Brain pericyte (primary cell): ENCODE measurements at regions not wholly inside any gene's neighbourhood (a gene's known extent, or its start where the extent isn't known, plus 50 kb on each side); places are given as distances from the start of the nearest gene placed in this dataset.

Experiments used
- DNase-seq: peaks from one replicate; pipeline ENCODE4 v3.0.0-alpha.2; 2012; ENCODE audit warnings: low read depth, low spot score

DNA sequence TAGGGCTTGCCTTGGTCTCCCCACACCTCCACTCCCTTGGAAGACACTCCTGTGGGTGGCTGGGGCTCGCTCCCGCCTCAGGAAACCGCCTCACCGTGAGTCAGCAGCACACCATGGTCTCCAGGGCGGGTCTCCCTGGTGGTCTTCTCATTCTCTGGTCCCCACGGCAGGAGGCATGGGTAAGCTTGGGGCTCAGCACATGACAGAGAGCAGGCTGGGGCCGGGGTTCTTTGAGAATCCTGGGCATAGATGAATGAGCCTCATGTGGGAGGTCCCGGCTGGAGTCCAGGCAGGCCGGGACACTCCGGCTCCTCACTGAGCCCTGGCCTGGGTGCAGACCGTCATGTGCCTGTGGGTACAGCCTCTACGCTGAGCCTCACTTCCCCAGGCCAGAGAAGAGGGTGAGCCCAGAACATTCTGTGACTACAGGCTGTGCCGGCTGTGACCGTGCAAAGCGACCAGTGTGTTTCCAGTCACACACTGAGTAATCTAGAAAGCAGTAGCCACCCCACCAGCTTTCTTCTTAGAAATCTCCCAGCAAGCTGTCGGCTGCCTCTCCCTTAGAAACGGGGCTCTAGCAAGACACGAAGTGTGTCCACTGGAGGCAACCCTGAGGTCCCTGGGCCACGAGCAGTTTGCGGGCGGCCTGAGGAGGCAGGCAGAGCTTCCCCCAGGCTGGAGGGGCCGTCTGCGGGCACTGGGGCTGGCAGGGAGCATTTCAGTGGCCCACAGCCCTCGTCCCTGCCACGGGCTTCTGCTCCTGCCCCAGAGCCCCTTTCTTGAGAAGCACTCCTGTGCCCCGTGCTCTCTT, 93.1 kb downstream of the RHOB start:
- DNase-seq = no peak

DNA sequence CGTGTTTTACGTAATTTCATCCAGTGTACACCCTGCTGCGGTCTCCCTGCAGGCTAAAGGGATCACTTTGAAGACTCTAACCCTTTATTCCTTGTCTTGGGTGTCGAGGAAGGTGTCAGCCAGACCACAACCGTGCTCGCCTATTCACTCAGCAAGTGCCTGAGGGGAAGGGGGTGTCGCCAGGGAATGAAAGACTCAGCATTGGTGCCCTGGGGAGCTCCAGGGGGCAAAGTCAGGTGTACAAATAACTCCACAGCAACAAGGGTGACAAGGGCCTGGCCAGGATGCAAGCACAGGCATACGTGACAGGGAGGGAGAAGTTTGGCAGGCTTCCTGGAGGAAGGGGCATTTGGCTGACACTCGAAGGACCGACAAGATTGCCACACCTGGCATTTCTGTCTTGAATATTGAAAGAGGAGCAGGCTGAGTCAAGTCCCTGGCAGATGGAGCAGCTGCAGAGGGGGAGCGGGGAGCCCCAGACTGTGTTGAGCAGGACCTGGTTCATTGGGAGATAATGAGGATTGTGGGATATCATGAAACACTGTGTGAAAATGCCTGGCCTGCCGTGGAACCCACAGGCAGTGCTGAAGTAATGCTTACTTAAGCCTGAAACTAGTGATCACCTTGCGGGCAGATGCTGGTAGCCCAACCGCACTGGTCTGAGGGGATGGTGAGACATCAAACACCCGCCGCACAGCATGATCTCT, 93.9 kb downstream of the RHOB start:
- no peak for DNase-seq

DNA sequence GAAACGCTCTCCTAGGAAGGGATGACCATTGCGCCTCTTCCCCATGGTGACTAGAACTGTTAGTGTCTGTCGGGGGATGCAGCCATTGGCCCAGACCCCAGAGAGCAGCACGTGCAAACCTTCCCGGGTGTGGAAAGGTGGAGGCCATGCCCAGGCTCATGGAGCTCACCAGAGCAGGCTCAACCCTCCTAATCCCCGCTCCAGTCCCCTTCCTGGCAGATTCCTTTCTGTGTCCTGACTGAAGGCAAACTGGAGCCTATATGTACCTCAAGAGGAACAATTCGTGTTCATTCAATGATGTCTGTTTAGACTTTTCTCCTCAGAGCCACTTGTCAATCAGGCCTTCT, 94.4 kb downstream of the RHOB start:
- DNase-seq = no peak

DNA sequence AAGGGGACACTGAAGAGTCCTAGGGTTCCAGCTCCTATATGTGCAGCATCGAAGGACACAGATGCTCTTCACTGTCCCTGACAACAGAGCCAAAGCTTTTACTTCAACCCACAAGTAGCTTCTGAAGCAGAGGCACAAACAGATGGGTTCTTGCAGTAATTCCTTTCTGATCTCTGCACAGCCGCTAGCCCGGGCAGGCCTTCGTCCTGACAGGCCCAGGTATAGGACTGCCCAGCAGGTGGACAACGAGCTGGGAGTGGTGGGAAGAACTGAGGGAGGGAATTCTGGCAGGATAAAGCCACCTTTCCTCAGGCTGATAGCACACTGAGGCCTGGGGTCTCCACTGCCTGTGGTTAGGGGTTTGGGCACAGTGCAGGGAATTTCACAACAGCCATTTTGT, 94.8 kb downstream of the RHOB start:
- no peak for DNase-seq

DNA sequence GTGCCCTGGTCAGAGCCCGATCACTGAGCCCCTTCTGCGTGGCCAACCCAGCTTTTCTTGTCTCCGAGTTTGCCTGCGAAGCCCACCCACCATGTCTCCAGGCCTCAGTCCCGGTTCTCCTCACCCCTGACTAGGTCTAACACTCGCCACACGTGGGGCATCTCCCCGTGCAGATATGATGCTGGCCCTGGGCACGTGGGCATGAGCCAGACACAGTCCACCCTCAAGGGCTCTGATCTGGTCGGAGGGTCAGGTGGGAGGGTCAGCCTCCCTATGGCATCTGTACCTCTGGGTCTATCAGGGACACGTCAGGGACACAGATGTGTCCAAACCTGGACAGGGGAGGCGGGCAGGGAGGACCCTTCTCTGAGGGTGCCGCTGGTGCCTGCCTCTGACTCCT, 95.4 kb downstream of the RHOB start:
- DNase-seq = no peak

DNA sequence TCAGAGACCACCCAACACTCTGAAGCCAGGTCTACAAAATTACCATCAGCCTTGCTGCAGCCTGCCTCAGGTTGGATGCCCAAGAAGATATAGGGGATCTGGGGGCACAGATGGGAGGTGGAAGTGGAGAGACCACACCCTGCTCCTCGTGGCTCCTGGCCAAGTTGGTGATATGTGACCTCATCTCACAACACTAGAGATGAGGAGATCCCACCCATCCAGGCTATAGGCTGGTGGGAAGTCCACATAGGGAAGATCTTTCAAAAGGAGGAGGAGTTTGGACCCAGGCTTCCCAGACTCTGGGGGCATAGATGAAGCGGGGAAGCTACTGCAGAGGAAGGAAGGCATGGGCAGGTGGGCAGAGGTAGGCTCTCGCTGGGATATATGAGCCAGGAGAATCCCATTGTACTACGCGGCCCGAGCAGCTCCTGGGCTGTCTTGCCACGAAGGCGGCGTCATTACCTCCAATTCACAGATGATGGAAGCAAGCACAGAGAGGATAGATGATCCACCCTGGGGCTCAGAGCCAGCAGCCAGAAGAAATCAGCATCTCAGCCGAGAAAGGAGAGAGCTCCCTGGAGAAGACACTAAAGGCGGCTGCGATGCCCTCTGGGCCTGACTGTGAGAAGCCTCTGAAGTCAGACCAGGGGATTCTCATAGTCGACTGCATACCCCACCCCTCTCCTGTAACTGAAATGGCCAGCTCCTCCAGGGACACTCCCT, 96.0 kb downstream of the RHOB start:
- DNase-seq = no peak

DNA sequence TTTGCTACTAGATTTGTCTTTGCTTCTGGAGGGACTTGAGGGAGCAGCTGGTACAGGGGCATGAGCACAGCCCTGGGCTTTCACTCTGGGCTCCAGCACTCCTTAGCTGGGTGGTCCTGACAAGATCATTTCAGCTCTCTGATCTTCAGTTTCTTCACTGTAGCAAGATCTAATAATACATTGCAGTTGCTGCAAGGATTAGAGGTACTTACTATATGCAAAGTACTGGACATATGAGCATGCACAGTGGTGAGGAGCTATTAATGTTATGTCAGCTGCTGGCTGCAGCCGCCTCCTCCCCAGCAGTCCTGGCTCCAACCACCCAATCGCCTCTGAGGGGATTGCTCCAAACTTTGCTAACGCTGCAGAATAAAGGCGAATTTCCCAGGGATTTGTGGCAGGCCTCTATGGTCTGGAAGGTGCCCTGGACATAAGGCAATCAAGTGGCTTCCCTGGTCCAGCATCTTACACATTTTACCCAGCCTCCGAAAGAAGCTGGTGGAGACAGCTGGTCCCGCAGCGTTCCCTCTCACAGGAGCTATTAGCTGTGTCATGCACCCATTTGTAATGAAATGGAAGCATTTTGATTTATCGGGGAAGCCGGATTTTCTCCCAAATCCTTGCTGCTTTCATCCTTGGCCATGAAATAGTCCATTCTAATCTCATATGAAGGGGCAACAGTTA, 96.7 kb downstream of the RHOB start:
- DNase-seq = peak; percentile 63

DNA sequence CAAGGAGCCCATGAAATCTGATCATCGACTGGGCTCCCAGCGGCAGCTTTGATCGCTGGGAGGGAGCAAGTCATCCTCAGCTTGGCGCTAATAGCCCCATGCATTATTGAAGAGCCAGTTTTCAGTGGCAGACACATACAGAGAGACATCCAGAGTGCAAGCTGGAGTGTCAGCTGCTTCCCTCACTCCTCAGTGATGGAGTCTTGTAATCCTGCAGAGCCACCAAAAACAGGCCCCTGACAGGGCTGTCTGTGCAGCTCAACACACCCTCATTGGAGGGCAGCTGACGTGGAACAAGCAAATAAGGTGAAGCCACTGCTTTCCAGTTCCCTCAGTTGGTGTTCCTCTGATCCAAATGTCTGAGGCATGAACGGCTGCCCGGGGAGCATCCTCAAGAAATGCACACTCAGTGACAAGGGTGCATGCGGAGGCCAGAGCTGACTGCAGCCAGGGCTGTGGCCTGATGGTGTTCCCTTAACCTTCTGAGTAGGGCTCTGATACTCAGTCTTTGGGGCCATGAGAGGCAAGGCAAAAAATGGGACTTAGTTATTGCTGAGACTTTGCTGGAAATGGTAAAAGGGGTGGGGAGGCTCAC, 97.4 kb downstream of the RHOB start:
- no peak for DNase-seq

DNA sequence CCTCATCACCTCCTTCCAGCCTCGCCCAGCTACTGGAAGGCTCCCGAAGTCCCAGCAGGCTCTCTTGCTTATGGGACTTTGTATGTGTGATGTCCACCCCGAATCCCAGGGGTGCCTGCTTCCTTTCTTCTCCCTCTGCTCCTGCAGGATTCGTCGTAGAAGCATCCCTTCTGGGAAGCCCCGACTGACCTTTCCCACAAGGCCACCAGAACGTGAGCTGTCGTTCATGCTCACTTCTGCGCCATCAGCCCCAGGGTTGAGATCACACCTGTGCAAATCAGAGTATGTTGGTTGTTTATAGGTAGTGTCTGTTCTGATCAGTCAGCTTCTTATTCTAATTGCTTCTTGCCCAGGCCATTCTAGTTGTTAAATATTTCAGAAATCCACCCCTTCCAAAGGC, 101.8 kb downstream of the HS1BP3 start:
- no peak for DNase-seq

DNA sequence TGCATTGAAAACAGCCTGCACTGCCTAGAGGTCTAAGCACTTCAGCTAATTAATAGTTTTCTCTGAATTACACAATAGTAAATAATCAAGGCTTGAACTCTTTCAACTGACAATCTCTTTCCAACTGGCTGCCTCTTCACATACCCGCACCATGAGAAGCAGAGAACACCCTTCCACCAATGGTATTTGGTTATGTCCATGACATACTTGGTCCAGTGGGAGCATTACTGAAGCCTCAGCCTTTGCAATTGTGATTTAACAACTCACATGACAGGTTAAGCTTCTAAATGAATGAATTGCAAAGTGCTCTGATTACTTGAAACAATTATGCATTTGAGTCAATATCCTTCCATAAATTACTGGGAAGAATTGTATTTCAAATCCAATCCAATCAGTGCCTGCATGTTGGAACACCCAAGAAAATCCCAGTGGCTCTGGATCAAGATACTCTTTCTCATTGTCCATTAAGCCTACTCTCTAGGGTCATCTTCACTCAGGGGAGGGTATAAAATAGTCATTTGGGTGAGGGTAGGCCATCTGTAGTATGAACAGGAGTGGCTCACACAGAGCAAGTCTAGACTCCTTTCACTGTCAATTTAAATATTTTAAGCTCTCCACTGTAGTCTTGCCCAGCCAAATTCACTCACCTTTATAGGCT, 101.1 kb downstream of the HS1BP3 start:
- DNase-seq = no peak

DNA sequence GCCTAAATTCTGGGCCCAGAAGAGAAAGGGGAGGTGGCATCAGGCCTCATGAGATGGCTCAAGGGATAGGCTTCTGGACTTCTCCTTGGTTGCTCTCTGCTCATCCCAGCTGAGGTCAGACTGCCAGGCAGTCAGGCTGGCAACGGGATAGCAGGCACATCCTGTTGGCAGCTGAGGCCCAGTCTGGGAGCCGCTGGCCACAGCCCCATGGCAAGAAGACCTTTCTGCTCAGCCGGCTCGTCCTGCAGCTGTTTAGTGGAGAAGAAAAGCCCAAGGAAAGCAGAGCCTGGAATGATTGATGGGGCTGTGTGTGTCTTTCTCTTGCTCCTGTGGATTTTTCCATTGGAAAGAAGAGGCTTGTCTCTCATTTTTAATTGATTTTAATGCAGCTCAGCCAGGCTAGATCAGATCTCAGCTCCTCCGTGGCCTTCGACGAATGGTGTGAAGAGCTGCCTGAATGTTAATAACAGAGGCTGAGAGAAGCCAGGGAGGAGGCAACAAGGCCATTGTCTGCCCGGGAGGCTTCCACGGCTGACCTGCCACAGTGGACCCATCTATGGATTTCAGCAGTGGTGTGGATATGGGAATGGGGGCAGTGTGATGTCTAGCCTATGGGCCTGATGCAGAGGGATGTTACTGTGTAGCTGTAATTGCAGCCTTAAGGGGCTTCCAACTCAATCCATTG, 99.5 kb downstream of the HS1BP3 start:
- no peak for DNase-seq

DNA sequence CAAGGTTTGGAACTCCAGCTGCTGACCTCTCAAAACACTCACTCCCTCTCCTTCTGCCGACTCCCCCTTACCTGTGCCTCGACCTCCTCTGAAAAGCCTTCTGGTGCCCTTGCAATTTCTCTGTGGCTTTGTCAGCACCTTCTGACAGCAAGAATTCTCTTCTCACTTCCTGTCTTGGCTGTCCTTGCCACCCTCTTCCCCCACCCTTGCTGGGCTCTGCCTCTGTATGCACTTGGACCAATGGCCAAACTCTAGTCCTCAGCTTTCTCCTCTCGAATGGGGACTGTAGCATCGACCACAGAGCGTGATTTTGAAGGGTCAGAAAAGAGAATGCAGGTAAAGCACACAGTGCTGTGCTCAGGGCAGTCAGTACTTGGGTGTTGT, 99.0 kb downstream of the HS1BP3 start:
- no peak for DNase-seq

DNA sequence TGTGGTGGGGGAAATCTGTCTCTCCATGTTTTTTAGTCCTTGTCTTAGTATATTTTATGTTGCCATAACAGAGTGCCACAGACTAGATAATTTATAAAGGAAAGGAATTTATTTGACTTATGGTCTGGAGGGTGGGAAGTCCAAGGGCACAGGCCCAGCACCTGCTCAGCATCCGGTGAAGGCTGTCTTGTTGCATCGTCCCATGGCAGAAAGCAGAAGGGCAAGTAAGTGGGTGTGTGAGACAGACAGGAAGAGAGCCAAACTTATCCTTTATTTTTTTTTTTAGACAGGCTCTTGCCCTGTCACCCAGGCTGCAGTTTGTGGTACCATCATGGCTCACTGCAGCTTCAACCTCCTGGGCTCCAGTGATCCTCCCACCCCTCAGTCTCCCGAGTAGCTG, 98.1 kb downstream of the HS1BP3 start:
- no peak for DNase-seq

DNA sequence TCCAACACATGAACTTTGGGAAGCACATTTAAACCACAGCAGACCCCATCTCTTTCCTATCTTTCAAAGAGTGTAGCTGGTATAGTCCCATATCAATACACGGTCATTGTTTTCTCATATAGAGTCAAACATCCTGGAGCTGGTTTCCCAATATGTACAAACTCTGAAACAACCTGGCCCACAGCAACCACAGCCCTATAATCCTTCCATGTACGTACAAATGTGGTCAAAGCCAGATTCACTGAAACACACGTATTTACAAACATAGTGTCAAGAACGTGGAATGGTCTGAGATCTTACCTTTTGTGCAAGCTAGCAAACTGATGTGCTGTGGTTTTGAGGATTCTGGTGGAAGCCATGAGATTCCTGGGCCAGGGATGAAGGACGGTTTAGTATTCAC, 97.3 kb downstream of the HS1BP3 start:
- DNase-seq = no peak

DNA sequence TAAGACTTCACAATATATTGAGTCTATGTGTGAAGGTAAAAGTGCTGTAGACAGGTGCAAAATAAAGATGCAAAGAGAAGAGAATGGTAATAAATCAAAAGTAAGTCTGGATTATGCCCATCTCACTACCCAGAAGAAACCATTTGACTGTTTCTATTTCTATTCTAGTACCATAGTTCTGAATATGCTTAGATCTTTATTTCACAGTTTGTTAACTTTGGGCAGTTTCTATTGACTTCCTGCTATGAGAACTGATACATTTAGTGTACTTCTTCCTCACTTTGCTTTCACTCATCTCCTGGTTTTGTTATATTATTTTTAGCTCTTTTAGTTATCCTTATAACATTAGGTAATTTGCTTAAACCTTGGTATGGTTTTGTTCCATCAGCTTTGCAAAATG, 94.9 kb downstream of the HS1BP3 start:
- no peak for DNase-seq

DNA sequence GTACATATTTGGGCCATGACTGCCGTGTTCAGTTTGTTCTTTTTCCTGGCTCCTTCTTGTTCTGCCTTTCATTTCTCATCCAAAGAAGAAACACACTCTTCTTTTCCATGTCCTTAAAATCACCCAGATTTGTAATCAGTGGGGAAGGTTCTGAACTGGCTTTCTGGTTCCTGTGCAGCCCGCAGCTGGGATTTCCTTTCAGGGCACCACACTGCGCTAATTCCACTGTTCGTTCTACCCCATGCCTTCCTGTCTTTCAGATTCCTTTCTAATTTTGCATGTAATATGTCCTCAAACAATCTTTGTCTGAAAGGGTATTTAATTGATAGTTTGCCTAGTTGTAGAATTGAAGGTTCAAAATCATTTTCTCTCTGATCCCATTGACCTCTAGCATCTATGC, 94.1 kb downstream of the HS1BP3 start:
- no peak for DNase-seq

DNA sequence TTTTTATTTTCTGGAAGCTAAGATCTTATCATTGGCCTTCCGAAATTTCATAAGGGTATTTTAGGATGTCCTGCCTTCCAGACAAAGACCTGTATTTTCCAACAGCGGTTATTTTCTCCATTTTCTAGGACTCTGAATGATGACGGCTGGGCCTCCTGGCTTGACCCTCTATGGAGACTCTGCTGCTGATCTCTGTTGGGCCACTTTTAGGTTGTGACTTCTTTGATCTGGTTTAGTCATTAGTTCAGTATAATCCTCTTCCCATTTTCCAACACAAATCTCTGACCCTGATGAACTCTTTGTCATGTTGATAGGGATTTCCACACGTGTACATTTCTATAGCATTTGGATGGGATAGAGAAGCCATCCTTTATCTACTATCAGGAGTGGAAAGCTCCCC, 93.7 kb downstream of the HS1BP3 start:
- no peak for DNase-seq

DNA sequence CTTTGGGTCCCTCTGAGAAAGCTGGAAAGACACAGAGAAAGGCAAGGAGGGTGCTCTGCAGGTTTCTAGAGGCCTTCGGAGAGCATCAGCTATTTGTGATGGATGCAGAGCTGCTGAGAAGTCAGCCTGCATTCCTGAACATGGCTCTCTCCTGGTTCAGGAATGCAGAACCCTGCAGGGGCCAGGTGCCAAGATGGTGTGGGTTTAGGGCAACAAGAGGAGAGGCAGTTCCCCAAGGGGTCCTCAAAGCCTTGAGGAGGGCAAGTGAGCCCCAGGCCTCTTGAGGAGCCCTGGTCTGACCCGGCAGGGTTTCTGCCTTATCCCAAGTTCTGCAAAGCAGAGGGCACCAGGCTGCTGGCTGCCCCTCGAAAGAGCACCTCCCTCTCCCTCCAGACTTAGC, 93.3 kb downstream of the HS1BP3 start:
- DNase-seq = no peak

DNA sequence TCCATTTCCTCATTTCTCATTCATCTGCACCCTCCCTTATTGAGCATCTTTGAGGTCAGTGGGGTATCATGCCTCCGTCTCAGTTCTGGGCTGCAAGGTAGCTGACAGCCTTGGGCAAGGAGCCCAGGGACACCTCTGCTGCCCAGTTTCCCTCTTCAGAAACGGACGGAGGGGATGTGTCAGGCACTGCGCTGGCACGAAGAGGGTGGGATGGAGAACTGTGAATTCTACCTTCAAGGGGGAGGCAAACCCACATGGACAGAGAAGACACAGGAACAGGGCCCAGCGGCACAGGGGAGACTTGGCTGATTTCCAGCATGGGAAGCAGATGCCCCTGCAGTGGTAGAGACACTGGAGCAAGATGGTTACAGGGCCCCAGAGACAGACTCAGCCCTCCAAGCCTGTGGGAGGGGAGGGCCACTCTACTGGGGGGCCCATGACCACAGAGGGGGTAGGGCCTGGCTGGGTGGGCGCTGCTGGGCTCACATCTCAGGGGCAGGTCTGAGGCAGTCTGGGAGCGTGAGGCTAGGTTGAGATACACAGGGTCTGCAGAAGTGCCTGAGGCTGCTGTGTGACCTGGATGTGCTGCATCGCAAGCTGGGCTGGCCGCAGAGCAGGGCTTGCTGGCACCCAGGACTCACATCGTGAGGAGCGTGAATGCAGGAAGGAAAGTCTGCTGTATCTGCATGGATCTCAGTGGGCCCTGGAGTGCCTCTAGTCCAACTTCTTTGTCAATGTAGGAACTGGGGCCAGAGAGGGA, 92.3 kb downstream of the HS1BP3 start:
- no peak for DNase-seq

DNA sequence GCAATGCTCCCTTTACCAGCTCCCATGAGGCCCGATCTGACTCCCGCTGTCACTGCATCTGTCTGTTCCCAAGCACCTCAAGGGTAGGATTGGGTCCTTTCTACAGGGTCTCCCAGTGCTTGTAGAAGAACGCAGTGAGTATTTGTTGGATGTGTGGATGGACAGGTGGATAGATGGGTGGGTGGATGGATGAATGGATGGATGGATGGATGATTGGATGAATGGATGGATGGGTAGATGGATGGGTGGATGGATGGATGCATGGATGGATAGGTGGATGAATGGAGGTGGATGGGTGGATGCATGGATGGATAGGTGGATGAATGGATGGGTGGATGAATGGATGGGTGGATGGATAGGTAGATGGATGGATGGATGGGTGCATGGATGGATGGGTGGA, 91.6 kb downstream of the HS1BP3 start:
- no peak for DNase-seq
